MM.1S (cell line): ENCODE measurements at regions not wholly inside any gene's neighbourhood (a gene's known extent, or its start where the extent isn't known, plus 50 kb on each side); places are given as distances from the start of the nearest gene placed in this dataset.

Experiments
- EZH2 ChIP-seq: fragments of 300-600 bp; sonication (generic); optimal IDR thresholded peaks from 2 replicates; pipeline ENCODE3; 2017; ENCODE audit warnings: low read depth, mild to moderate bottlenecking, antibody characterized with exemption, low read length, mixed read lengths
- EZH2phosphoT487 ChIP-seq: fragments of 300-600 bp; sonication (generic); IDR thresholded peaks from 2 replicates; pipeline ENCODE4 v1.6.1; 2018; ENCODE audit warnings: antibody characterized with exemption, low read length
- TF ChIP-seq, protein P1 (sequence below): fragments of 300-600 bp; sonication (generic); IDR thresholded peaks from 2 replicates; pipeline ENCODE4 v1.5.1; 2016; ENCODE audit warnings: antibody characterized with exemption, low read length, mixed read lengths

- TF ChIP-seq, protein P1, sequence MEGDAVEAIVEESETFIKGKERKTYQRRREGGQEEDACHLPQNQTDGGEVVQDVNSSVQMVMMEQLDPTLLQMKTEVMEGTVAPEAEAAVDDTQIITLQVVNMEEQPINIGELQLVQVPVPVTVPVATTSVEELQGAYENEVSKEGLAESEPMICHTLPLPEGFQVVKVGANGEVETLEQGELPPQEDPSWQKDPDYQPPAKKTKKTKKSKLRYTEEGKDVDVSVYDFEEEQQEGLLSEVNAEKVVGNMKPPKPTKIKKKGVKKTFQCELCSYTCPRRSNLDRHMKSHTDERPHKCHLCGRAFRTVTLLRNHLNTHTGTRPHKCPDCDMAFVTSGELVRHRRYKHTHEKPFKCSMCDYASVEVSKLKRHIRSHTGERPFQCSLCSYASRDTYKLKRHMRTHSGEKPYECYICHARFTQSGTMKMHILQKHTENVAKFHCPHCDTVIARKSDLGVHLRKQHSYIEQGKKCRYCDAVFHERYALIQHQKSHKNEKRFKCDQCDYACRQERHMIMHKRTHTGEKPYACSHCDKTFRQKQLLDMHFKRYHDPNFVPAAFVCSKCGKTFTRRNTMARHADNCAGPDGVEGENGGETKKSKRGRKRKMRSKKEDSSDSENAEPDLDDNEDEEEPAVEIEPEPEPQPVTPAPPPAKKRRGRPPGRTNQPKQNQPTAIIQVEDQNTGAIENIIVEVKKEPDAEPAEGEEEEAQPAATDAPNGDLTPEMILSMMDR = no peak
- TF ChIP-seq EZH2 (no peak), EZH2phosphoT487 (no peak)
Observed at GRCh38 chr11:116439361-116439677, 333.5 kb downstream of the BUD13 start.
